ENCODE measurements at regions not wholly inside any gene's neighbourhood (a gene's known extent, or its start where the extent isn't known, plus 50 kb on each side); places are given as distances from the start of the nearest gene placed in this dataset.

GRCh38 chr3:153722157-153722556 is 399.0 kb upstream of the ARHGEF26 start:
- ATAC-seq, result no peak
- Histone ChIP-seq H3K9me3 (no peaks in the 10 kb centered on the region), H3K36me3 (no peaks in the 10 kb centered on the region), H3K4me3 (no peak overlapping the region), H3K27me3 (no peaks in the 10 kb centered on the region), H3K4me1 (no peaks in the 10 kb centered on the region), H3K27ac (no peak overlapping the region)
- intact Hi-C loops (cut with DNase I), result no loop called here
- DNase-seq, result no peak
- TF ChIP-seq CTCF (IDR thresholded peaks at IDR 0.05), result no peak

- no peaks in the 10 kb centered on the region for H3K36me3 ChIP-seq
- H3K9me3 ChIP-seq, result no peaks in the 10 kb centered on the region
- no peaks in the 10 kb centered on the region for H3K27me3 ChIP-seq
- no peak overlapping the region for H3K27ac ChIP-seq
- ATAC-seq (no peak), DNase-seq (no peak)
- H3K4me1 ChIP-seq, result no peaks in the 10 kb centered on the region
- intact Hi-C loops (cut with DNase I), result no loop called here
- H3K4me3 ChIP-seq, result no peak overlapping the region
- no peak for TF ChIP-seq CTCF (IDR thresholded peaks at IDR 0.05)
Observed at GRCh38 chr3:153731071-153731470, 390.1 kb upstream of the ARHGEF26 start.

GRCh38 chr3:153734777-153735551 is 386.2 kb upstream of the ARHGEF26 start:
- H3K36me3 ChIP-seq, result no peaks in the 10 kb centered on the region
- H3K27me3 ChIP-seq, result no peaks in the 10 kb centered on the region
- DNase-seq (no peak), ATAC-seq (no peak)
- no peaks in the 10 kb centered on the region for H3K9me3 ChIP-seq
- intact Hi-C loops (cut with DNase I), result no loop called here
- H3K27ac ChIP-seq, result no peak overlapping the region
- H3K4me3 ChIP-seq, result no peak overlapping the region
- no peak for TF ChIP-seq CTCF (IDR thresholded peaks at IDR 0.05)
- no peaks in the 10 kb centered on the region for H3K4me1 ChIP-seq

GRCh38 chr3:153740109-153740508 is 381.1 kb upstream of the ARHGEF26 start:
- intact Hi-C loops (cut with DNase I), result no loop called here
- Histone ChIP-seq H3K36me3 (no peaks in the 10 kb centered on the region), H3K27me3 (no peaks in the 10 kb centered on the region), H3K27ac (no peak overlapping the region), H3K4me1 (no peaks in the 10 kb centered on the region), H3K9me3 (no peaks in the 10 kb centered on the region), H3K4me3 (no peak overlapping the region)
- TF ChIP-seq CTCF (IDR thresholded peaks at IDR 0.05), result no peak
- DNase-seq, result no peak
- no peak for ATAC-seq

GRCh38 chr3:153744889-153745288 is 376.3 kb upstream of the ARHGEF26 start:
- intact Hi-C loops (cut with DNase I), result no loop called here
- Histone ChIP-seq H3K36me3 (no peaks in the 10 kb centered on the region), H3K27me3 (no peaks in the 10 kb centered on the region), H3K9me3 (no peaks in the 10 kb centered on the region), H3K4me3 (no peak overlapping the region), H3K4me1 (no peaks in the 10 kb centered on the region), H3K27ac (no peak overlapping the region)
- no peak for DNase-seq
- no peak for ATAC-seq
- no peak for TF ChIP-seq CTCF (IDR thresholded peaks at IDR 0.05)

- intact Hi-C loops (cut with DNase I), result no loop called here
- Histone ChIP-seq H3K4me3 (no peak overlapping the region), H3K9me3 (no peaks in the 10 kb centered on the region), H3K27ac (no peak overlapping the region), H3K27me3 (no peaks in the 10 kb centered on the region), H3K36me3 (no peaks in the 10 kb centered on the region), H3K4me1 (no peaks in the 10 kb centered on the region)
- ATAC-seq (no peak), DNase-seq (no peak)
- TF ChIP-seq CTCF (IDR thresholded peaks at IDR 0.05), result no peak
Observed at GRCh38 chr3:153746211-153746610, 375.0 kb upstream of the ARHGEF26 start.
